Ecto neural progenitor cell (in vitro differentiated cells): ENCODE measurements at regions not wholly inside any gene's neighbourhood (a gene's known extent, or its start where the extent isn't known, plus 50 kb on each side); places are given as distances from the start of the nearest gene placed in this dataset.

Source experiments
- DNase-seq: peaks from one replicate; pipeline ENCODE4 v3.0.0-alpha.2; 2018; ENCODE audit warnings: low spot score

- no peak for DNase-seq
These were observed 117.3 kb downstream of the RPL22L1 start for GRCh38 chr3:170752571-170753155.

- no peak for DNase-seq
These were observed 118.1 kb downstream of the RPL22L1 start for GRCh38 chr3:170751899-170752293.

- no peak for DNase-seq
These were observed 118.7 kb downstream of the RPL22L1 start for GRCh38 chr3:170751083-170751898.

GRCh38 chr3:170750478-170750830, 119.5 kb downstream of the RPL22L1 start:
- no peak for DNase-seq

- no peak for DNase-seq
These were observed 120.1 kb downstream of the RPL22L1 start for GRCh38 chr3:170749765-170750477.

- no peak for DNase-seq
These were observed 120.8 kb downstream of the RPL22L1 start for GRCh38 chr3:170749185-170749584.

- DNase-seq: no peak
These were observed 123.6 kb downstream of the RPL22L1 start for GRCh38 chr3:170746175-170746942.

GRCh38 chr3:170745211-170745718, 124.7 kb downstream of the RPL22L1 start:
- DNase-seq: no peak

- no peak for DNase-seq
These were observed 128.1 kb downstream of the RPL22L1 start for GRCh38 chr3:170741756-170742529.

- DNase-seq: no peak
These were observed 129.0 kb downstream of the RPL22L1 start for GRCh38 chr3:170740726-170741591.

GRCh38 chr3:170740285-170740684, 129.7 kb downstream of the RPL22L1 start:
- DNase-seq: no peak

- DNase-seq: no peak
These were observed 130.6 kb downstream of the RPL22L1 start for GRCh38 chr3:170739410-170739809.

- DNase-seq: no peak
These were observed 131.2 kb downstream of the RPL22L1 start for GRCh38 chr3:170738766-170739165.

- DNase-seq: no peak
These were observed 132.4 kb downstream of the RPL22L1 start for GRCh38 chr3:170737498-170738162.

- no peak for DNase-seq
These were observed 134.2 kb downstream of the RPL22L1 start for GRCh38 chr3:170735821-170736220.

- no peak for DNase-seq
These were observed 135.3 kb downstream of the RPL22L1 start for GRCh38 chr3:170734735-170735065.

- no peak for DNase-seq
These were observed 135.8 kb downstream of the RPL22L1 start for GRCh38 chr3:170734043-170734734.

GRCh38 chr3:170732660-170733245, 137.2 kb downstream of the RPL22L1 start:
- no peak for DNase-seq

GRCh38 chr3:170731281-170731680, 138.7 kb downstream of the RPL22L1 start:
- no peak for DNase-seq
